Esophagus muscularis mucosa (tissue), 4 donors: ENCODE measurements at regions not wholly inside any gene's neighbourhood (a gene's known extent, or its start where the extent isn't known, plus 50 kb on each side); places are given as distances from the start of the nearest gene placed in this dataset.

Experiments
- CTCF ChIP-seq, 3 experiments: fragments of 200-600 bp in 2 of 3; fragments of 450-650 bp in 1 of 3; sonication (generic) in 2 of 3; IDR thresholded peaks; one replicate each; pipeline ENCODE4 v1.5.1; 2017 to 2019; ENCODE audit warnings: antibody characterized with exemption in 3 of 3, mild to moderate bottlenecking in 2 of 3, moderate library complexity in 1 of 3
- EP300 ChIP-seq: sonication (generic); formaldehyde crosslinking; IDR thresholded peaks from one replicate; pipeline ENCODE4 v1.6.1; 2017; ENCODE audit warnings: antibody characterized with exemption
- POLR2AphosphoS5 ChIP-seq, 2 donors: sonication (generic); formaldehyde crosslinking; IDR thresholded peaks; one replicate each; pipeline ENCODE4 v1.6.1; 2017; ENCODE audit warnings: antibody characterized with exemption in 2 of 2

- TF ChIP-seq POLR2AphosphoS5 (IDR thresholded peaks at IDR 0.05) (no peak), CTCF (IDR thresholded peaks at IDR 0.05) (no peak), EP300 (no peak)
Measured at GRCh38 chr5:173517648-173518047, 98.8 kb downstream of the BOD1 start.
